Vagina (tissue), 2 donors: ENCODE measurements at regions not wholly inside any gene's neighbourhood (a gene's known extent, or its start where the extent isn't known, plus 50 kb on each side); places are given as distances from the start of the nearest gene placed in this dataset.

Source experiments
- CTCF ChIP-seq, 3 experiments: fragments of 450-650 bp in 2 of 3; fragments of 200-600 bp in 1 of 3; sonication (generic) in 1 of 3; IDR thresholded peaks; one replicate each; pipeline ENCODE4 v1.5.1; 2017 to 2019; ENCODE audit warnings: antibody characterized with exemption in 3 of 3, mild to moderate bottlenecking in 2 of 3, moderate library complexity in 2 of 3
- POLR2AphosphoS5 ChIP-seq, 2 donors: sonication (generic); formaldehyde crosslinking; IDR thresholded peaks; one replicate each; pipeline ENCODE4 v1.9.0; 2017; ENCODE audit warnings: antibody characterized with exemption in 2 of 2, mild to moderate bottlenecking in 2 of 2, low read depth in 1 of 2; ENCODE audit not compliant: insufficient read depth in 1 of 2

- TF ChIP-seq CTCF (IDR thresholded peaks at IDR 0.05), result no peak
- no peak for TF ChIP-seq POLR2AphosphoS5 (IDR thresholded peaks at IDR 0.05; ENCODE audit: insufficient read depth in 1 of 2, low read depth in 1 of 2)
These were observed 144.7 kb downstream of the QDPR start for GRCh38 chr4:17367201-17367600.
